ENCODE measurements at regions not wholly inside any gene's neighbourhood (a gene's known extent, or its start where the extent isn't known, plus 50 kb on each side); places are given as distances from the start of the nearest gene placed in this dataset.

- TF ChIP-seq DMTF1 (CRISPR knock-in tag; IDR thresholded peaks at IDR 0.05) (0 out of 2 replicates have a peak, but pooled peaks have one; percentile 29), REST (IDR thresholded peaks at IDR 0.05; ENCODE audit: borderline replicate concordance in 1 of 2, low read depth in 1 of 2, low read length in 2 of 2) (no peak), CTCF (CRISPR knock-in tag; IDR thresholded peaks at IDR 0.05) (no peak), TCF7L2 (IDR thresholded peaks at IDR 0.05; ENCODE audit: low read depth, low read length) (no peak), HNRNPH1 (optimal IDR thresholded peaks at IDR 0.05; ENCODE audit: low read depth, low read length) (no peak), GZF1 (CRISPR knock-in tag; IDR thresholded peaks at IDR 0.05) (no peak), PHF21A (CRISPR knock-in tag; IDR thresholded peaks at IDR 0.05) (peak; percentile 97), ZFP36 (IDR thresholded peaks at IDR 0.05; ENCODE audit: borderline replicate concordance, low read depth, low read length, partially characterized antibody) (no peak), ZBTB7A (CRISPR knock-in tag; IDR thresholded peaks at IDR 0.05) (peak; percentile 39; the same call in 1 of the 2 replicates), ZNF800 (CRISPR knock-in tag; IDR thresholded peaks at IDR 0.05) (no peak), ZSCAN29 (CRISPR knock-in tag; conservative IDR thresholded peaks at IDR 0.05) (peak; percentile 86; the same call in 1 of the 2 replicates), ZNF264 (CRISPR knock-in tag; IDR thresholded peaks at IDR 0.05) (peak; percentile 52; the same call in 1 of the 2 replicates), REXO4 (CRISPR knock-in tag; IDR thresholded peaks at IDR 0.05; ENCODE audit: borderline replicate concordance) (no peak), PHF8 (CRISPR knock-in tag; IDR thresholded peaks at IDR 0.05) (peak; percentile 53; the same call in 1 of the 2 replicates), NR2F2 (IDR thresholded peaks at IDR 0.05; ENCODE audit: borderline replicate concordance, low read depth) (0 out of 2 replicates have a peak, but pooled peaks have one; percentile 49), AKAP8 (CRISPR knock-in tag; IDR thresholded peaks at IDR 0.05) (0 out of 2 replicates have a peak, but pooled peaks have one; percentile 26), SNAI1 (CRISPR knock-in tag; IDR thresholded peaks at IDR 0.05; ENCODE audit: borderline replicate concordance) (no peak)
Measured at GRCh38 chr2:48249631-48250473, 64.6 kb upstream of the FOXN2 start (continued).
